LNCAP (cell line): ENCODE measurements at regions not wholly inside any gene's neighbourhood (a gene's known extent, or its start where the extent isn't known, plus 50 kb on each side); places are given as distances from the start of the nearest gene placed in this dataset.

Experiments
- CTCF ChIP-seq: fragments of 450-650 bp; IDR thresholded peaks from 2 replicates; pipeline ENCODE4 v1.5.1; 2017; ENCODE audit warnings: mild to moderate bottlenecking

DNA sequence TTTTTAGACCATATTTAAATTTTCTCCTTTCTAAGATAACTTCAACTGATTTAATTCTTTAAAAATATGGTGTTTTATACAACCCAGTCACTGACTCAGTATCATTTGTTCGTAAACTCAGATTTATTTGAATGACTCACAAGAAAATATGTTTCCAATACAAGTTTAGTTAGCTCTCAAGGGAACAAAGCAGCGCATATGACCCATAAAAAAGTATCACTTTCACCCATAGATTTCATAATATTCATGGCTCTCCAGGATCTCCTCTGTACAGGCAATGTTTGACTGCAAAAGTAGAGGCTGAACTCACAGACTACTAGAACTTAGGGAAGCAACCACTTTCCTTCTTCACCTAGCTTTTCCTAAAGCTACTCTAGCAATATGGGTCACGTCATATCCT is 405.6 kb upstream of the PCDH9 start:
- no peak for TF ChIP-seq CTCF

- no peak for TF ChIP-seq CTCF
These were observed 402.5 kb upstream of the PCDH9 start for GRCh38 chr13:67632590-67632989.

GRCh38 chr13:67630640-67631039 is 400.5 kb upstream of the PCDH9 start:
- TF ChIP-seq CTCF, result no peak

GRCh38 chr13:67623630-67624029 is 393.5 kb upstream of the PCDH9 start:
- no peak for TF ChIP-seq CTCF

GRCh38 chr13:67620665-67621064 is 390.5 kb upstream of the PCDH9 start:
- TF ChIP-seq CTCF, result no peak

- TF ChIP-seq CTCF, result no peak
These were observed 389.9 kb upstream of the PCDH9 start for GRCh38 chr13:67619995-67620380.

DNA sequence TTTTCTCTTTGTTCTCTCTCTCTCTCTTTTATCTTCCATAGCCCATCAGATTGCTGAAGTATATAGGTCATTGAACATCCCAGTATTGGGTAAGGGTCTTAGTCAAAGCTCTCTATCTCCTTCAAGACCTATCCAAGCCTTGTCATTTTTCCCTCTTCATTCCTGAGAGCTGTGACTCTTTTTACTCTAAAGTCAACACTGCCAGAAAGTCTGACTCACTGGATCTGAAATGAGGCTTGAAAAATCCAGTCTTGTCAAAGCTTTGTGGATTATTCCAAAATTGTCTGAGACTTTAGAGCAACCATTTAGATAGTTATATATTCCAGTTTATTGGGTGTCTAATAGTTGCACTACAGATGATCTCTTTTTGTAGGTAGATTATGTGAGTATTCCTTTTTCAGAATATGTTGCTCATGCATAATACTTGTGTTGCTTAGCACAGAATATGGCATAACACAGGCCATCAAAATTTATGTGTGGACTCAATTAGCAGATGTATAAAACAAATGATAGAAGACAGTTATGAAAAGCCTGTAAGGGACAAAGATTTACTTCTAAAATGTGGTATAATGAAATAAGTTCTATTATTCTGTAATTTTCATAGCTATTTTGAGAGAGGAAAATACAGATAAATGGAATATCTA is 389.3 kb upstream of the PCDH9 start:
- no peak for TF ChIP-seq CTCF

- TF ChIP-seq CTCF, result no peak
These were observed 384.4 kb upstream of the PCDH9 start for GRCh38 chr13:67614579-67614978.
